GM10266 (cell line): ENCODE measurements at regions not wholly inside any gene's neighbourhood (a gene's known extent, or its start where the extent isn't known, plus 50 kb on each side); places are given as distances from the start of the nearest gene placed in this dataset.

Source experiments
- DNase-seq: peaks from one replicate; pipeline ENCODE4 v3.0.0; 2012; ENCODE audit errors: extremely low spot score
- CTCF ChIP-seq: IDR thresholded peaks from 2 replicates; pipeline ENCODE4 v1.5.1; 2012; ENCODE audit warnings: mild to moderate bottlenecking, low read depth; ENCODE audit not compliant: control insufficient read depth, insufficient read depth; ENCODE audit errors: missing control alignments

- no peak for DNase-seq
- TF ChIP-seq CTCF: no peak
These were observed 293.1 kb downstream of the CDCA7 start for GRCh38 chr2:173647681-173648311.

GRCh38 chr2:173648816-173649215 is 294.1 kb downstream of the CDCA7 start:
- no peak for TF ChIP-seq CTCF
- no peak for DNase-seq

GRCh38 chr2:173649527-173650219 is 295.0 kb downstream of the CDCA7 start:
- no peak for DNase-seq
- TF ChIP-seq CTCF: no peak

GRCh38 chr2:173651891-173652290 is 297.2 kb downstream of the CDCA7 start:
- DNase-seq: no peak
- TF ChIP-seq CTCF: no peak

GRCh38 chr2:173652311-173652710 is 297.6 kb downstream of the CDCA7 start:
- TF ChIP-seq CTCF: no peak
- no peak for DNase-seq

GRCh38 chr2:173652767-173653431 is 298.2 kb downstream of the CDCA7 start:
- no peak for DNase-seq
- no peak for TF ChIP-seq CTCF

GRCh38 chr2:173653432-173653805 is 298.7 kb downstream of the CDCA7 start:
- no peak for TF ChIP-seq CTCF
- no peak for DNase-seq
